HepG2 (cell line): ENCODE measurements at regions not wholly inside any gene's neighbourhood (a gene's known extent, or its start where the extent isn't known, plus 50 kb on each side); places are given as distances from the start of the nearest gene placed in this dataset.

Source experiments
- ATAC-seq: fragments of 200-7000 bp; cut with Tn5 transposase; 3 replicates; pipeline ENCODE4 v1.9.1; 2020; ENCODE audit warnings: mild to moderate bottlenecking, moderate library complexity
- BruUV-seq: library from RNA; stranded (reverse); fragments of 400-500 nt; replicated peaks from 2 replicates; lab custom pipeline; 2021; lab: Mats Ljungman, UMichigan
- CTCF ChIA-PET: fragments of 300-600 bp; formaldehyde crosslinking; extraction: SDS; loops from one replicate; lab custom pipeline; 2021; ENCODE audit warnings: low total read pairs, inconsistent platforms, low intra/inter-chr PET ratio; lab: Yijun Ruan, JAX
- POLR2A ChIA-PET: fragments of 350-600 bp; sonication (Branson Sonifier 250); formaldehyde crosslinking; loops from one replicate; lab custom pipeline; 2020; ENCODE audit warnings: antibody characterized with exemption, inconsistent platforms; lab: Yijun Ruan, JAX
- DNase-seq: peaks from one replicate; pipeline ENCODE4 v3.0.0-alpha.2; 2015; ENCODE audit warnings: low spot score
- FAIRE-seq: peaks from 3 replicates; lab custom pipeline; 2011; peaks lifted over from hg19 to GRCh38; lab: Jason Lieb, UNC
- H2AFZ ChIP-seq: one replicate; pipeline ENCODE4 v1.6.1; 2011; ENCODE audit warnings: low read length, inconsistent platforms
- H3K27ac ChIP-seq: fragments of 300-600 bp; 3 replicates; pipeline ENCODE4 v1.8.0; 2011; ENCODE audit warnings: mixed run types, mild to moderate bottlenecking, mixed read lengths, low read length, inconsistent platforms; ENCODE audit not compliant: insufficient read depth; ENCODE audit errors: extremely low read length
- H3K27me3 ChIP-seq, 2 experiments: fragments of 200-600 bp in 1 of 2; 2 replicates in 1 of 2; 3 replicates in 1 of 2; pipeline versions ENCODE4 v1.6.0 to v1.8.0; 2011; ENCODE audit warnings: low read length in 2 of 2, mild to moderate bottlenecking in 2 of 2, moderate library complexity in 2 of 2, inconsistent platforms in 1 of 2; ENCODE audit not compliant: insufficient read depth in 2 of 2, control insufficient read depth in 1 of 2
- H3K36me3 ChIP-seq, 2 experiments: fragments of 200-600 bp in 1 of 2; replicated peaks in 1 of 2; 2 replicates in 1 of 2; 3 replicates in 1 of 2; pipeline versions ENCODE4 v1.5.1 to v1.8.0; 2011; ENCODE audit warnings: low read length in 2 of 2, inconsistent platforms in 1 of 2; ENCODE audit not compliant: insufficient read depth in 2 of 2, control insufficient read depth in 1 of 2
- H3K4me1 ChIP-seq: 2 replicates; pipeline ENCODE4 v1.5.1; 2012; ENCODE audit warnings: low read length, inconsistent platforms; ENCODE audit not compliant: insufficient read depth
- H3K4me2 ChIP-seq: 2 replicates; pipeline ENCODE4 v1.6.0; 2011; ENCODE audit warnings: low read depth, low read length, inconsistent platforms
- H3K4me3 ChIP-seq, 3 experiments: fragments of 200-600 bp in 1 of 3; sonication (generic), shearing (Covaris generic) in 1 of 3; replicated peaks in 1 of 3; 2 replicates each; pipeline ENCODE4 v1.5.1; 2011 to 2016; ENCODE audit warnings: low read length in 3 of 3, inconsistent platforms in 2 of 3, low read depth in 2 of 3, mild to moderate bottlenecking in 2 of 3, control low read depth in 1 of 3, mixed read lengths in 1 of 3; ENCODE audit not compliant: insufficient read depth in 1 of 3
- H3K79me2 ChIP-seq: one replicate; pipeline ENCODE4 v1.6.1; 2011; ENCODE audit warnings: low read length, inconsistent platforms; ENCODE audit not compliant: insufficient read depth
- H3K9ac ChIP-seq: 2 replicates; pipeline ENCODE4 v1.6.0; 2011; ENCODE audit warnings: mild to moderate bottlenecking, low read depth, low read length, inconsistent platforms; ENCODE audit not compliant: insufficient read depth
- H3K9me3 ChIP-seq: 2 replicates; pipeline ENCODE4 v1.5.1; 2012; ENCODE audit warnings: mild to moderate bottlenecking, low read length
- H4K20me1 ChIP-seq: 2 replicates; pipeline ENCODE4 v1.6.0; 2011; ENCODE audit warnings: inconsistent platforms, mild to moderate bottlenecking, low read length, moderate library complexity; ENCODE audit not compliant: insufficient read depth
- GATAD1 ChIP-seq: IDR thresholded peaks from 2 replicates; pipeline ENCODE4 v1.6.1; 2016; ENCODE audit warnings: missing genetic modification reagents, missing compliant biosample characterization
- ZNF430 ChIP-seq: sonication (generic); formaldehyde crosslinking; IDR thresholded peaks from 2 replicates; pipeline ENCODE4 v1.9.0; 2021; ENCODE audit warnings: mild to moderate bottlenecking, missing genetic modification reagents
- ZNF891 ChIP-seq: sonication (generic); formaldehyde crosslinking; IDR thresholded peaks from 2 replicates; pipeline ENCODE4 v1.5.0; 2020; ENCODE audit warnings: mild to moderate bottlenecking, missing genetic modification reagents
- WGBS: methylation state at CpG from one replicate; pipeline ENCODE4 v1.1.6; 2017; ENCODE audit warnings: low lambda C conversion rate; 5-methylcytosine and 5-hydroxymethylcytosine counted together
- in situ Hi-C: cut with HindIII; loops from 2 replicates; pipeline ENCODE4 v1.10.0; 2017; ENCODE audit warnings: low pct_unique_long_range_greater_than_20kb; ENCODE audit not compliant: extremely low pct_ligation_motif_present
- intact Hi-C: fragments of 100-400 bp; cut with micrococcal nuclease; formaldehyde crosslinking; loops from one replicate; pipeline ENCODE4 v1.10.0; 2022; ENCODE audit not compliant: unreplicated experiment
- TF ChIP-seq, protein P1 (sequence below), 2 experiments: fragments of 450-650 bp in 1 of 2; sonication (generic) in 1 of 2; formaldehyde crosslinking in 1 of 2; IDR thresholded peaks; 2 replicates each; pipeline versions ENCODE4 v1.6.1 to v1.8.0; 2016 to 2022; ENCODE audit warnings: antibody characterized with exemption in 1 of 2, mild to moderate bottlenecking in 1 of 2, missing genetic modification reagents in 1 of 2
- TF ChIP-seq, protein P2 (sequence below): fragments of 450-650 bp; IDR thresholded peaks from 2 replicates; pipeline ENCODE4 v1.6.1; 2016

DNA sequence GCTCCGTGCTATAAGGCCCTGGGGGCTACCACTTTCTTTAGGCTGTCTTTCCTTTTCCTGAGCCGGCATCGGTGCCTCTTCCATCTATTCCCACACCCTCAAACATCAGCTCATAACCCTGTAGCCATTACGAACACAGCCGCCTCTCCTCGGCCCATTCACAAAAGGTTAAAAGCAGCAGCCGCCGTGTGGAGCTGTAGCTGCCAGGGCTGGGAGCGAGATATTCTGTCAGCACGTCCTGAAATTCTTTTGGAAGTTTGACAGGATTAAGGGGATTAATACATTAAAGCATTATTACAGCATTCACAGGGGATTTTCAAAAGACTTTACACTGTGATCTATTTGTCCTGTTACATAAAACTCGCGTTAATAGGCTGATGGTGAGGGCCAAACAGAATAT lies 428.2 kb downstream of the CDK5RAP2 start (continued):
- TF ChIP-seq ZNF430 (CRISPR knock-in tag) (no peak), GATAD1 (CRISPR knock-in tag) (no peak)

DNA sequence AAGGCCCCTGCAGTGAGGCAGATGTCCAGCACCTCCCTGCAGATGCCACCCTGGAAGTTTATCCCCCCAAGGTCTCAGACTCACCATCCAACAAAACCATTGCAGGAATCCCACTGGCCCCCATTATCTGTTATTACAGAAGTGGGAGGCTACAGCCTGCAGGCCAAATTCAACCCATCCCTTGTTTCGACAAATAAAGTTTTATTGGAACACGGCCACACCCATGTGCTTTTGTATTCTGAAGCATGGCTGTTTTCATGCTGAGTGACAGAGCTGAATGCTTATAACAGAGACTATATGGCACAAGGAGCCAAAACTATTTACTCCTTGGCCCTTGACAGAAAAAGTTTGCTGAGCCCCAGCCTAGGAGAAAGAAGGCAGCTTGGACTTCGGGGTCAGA lies 428.8 kb downstream of the CDK5RAP2 start:
- Histone ChIP-seq H3K36me3 (no peaks in the 10 kb centered on the region), H3K79me2 (no peaks in the 10 kb centered on the region), H3K4me1 (no peaks in the 10 kb centered on the region), H3K27ac (no peak overlapping the region), H3K9ac (no peak overlapping the region), H3K9me3 (no peaks in the 10 kb centered on the region), H2AFZ (no peak overlapping the region), H3K4me2 (no peak overlapping the region), H4K20me1 (no peaks in the 10 kb centered on the region), H3K27me3 (no peaks in the 10 kb centered on the region), H3K4me3 (no peak overlapping the region)
- 43% methylated on average over 3 of the region's 3 CpGs for WGBS
- no TSS peak for BruUV-seq
- TF ChIP-seq, protein P1, sequence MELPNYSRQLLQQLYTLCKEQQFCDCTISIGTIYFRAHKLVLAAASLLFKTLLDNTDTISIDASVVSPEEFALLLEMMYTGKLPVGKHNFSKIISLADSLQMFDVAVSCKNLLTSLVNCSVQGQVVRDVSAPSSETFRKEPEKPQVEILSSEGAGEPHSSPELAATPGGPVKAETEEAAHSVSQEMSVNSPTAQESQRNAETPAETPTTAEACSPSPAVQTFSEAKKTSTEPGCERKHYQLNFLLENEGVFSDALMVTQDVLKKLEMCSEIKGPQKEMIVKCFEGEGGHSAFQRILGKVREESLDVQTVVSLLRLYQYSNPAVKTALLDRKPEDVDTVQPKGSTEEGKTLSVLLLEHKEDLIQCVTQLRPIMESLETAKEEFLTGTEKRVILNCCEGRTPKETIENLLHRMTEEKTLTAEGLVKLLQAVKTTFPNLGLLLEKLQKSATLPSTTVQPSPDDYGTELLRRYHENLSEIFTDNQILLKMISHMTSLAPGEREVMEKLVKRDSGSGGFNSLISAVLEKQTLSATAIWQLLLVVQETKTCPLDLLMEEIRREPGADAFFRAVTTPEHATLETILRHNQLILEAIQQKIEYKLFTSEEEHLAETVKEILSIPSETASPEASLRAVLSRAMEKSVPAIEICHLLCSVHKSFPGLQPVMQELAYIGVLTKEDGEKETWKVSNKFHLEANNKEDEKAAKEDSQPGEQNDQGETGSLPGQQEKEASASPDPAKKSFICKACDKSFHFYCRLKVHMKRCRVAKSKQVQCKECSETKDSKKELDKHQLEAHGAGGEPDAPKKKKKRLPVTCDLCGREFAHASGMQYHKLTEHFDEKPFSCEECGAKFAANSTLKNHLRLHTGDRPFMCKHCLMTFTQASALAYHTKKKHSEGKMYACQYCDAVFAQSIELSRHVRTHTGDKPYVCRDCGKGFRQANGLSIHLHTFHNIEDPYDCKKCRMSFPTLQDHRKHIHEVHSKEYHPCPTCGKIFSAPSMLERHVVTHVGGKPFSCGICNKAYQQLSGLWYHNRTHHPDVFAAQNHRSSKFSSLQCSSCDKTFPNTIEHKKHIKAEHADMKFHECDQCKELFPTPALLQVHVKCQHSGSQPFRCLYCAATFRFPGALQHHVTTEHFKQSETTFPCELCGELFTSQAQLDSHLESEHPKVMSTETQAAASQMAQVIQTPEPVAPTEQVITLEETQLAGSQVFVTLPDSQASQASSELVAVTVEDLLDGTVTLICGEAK (IDR thresholded peaks at IDR 0.05), result no peak
- TF ChIP-seq, protein P1 (CRISPR knock-in tag; IDR thresholded peaks at IDR 0.05), result peak; percentile 83
- no peak for TF ChIP-seq ZNF891
- TF ChIP-seq, protein P2, sequence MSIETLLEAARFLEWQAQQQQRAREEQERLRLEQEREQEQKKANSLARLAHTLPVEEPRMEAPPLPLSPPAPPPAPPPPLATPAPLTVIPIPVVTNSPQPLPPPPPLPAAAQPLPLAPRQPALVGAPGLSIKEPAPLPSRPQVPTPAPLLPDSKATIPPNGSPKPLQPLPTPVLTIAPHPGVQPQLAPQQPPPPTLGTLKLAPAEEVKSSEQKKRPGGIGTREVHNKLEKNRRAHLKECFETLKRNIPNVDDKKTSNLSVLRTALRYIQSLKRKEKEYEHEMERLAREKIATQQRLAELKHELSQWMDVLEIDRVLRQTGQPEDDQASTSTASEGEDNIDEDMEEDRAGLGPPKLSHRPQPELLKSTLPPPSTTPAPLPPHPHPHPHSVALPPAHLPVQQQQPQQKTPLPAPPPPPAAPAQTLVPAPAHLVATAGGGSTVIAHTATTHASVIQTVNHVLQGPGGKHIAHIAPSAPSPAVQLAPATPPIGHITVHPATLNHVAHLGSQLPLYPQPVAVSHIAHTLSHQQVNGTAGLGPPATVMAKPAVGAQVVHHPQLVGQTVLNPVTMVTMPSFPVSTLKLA, result peak; percentile 77
- POLR2A ChIA-PET, result no interaction called here
- no peak for ATAC-seq
- no peak for FAIRE-seq
- CTCF ChIA-PET, result no interaction called here
- intact Hi-C loops (no loop called here), in situ Hi-C loops (no loop called here)
- DNase-seq, result no peak
